H1 (cell line): ENCODE measurements at regions not wholly inside any gene's neighbourhood (a gene's known extent, or its start where the extent isn't known, plus 50 kb on each side); places are given as distances from the start of the nearest gene placed in this dataset.

ENCODE experiments used
- CTCF ChIA-PET: fragments of 300-600 bp; sonication (Branson Sonifier 250); formaldehyde crosslinking; loops from one replicate; lab custom pipeline; 2021; ENCODE audit not compliant: partially characterized antibody; lab: Charles Lee
- POLR2A ChIA-PET: fragments of 300-600 bp; sonication (Branson Sonifier 250); formaldehyde crosslinking; loops from one replicate; lab custom pipeline; 2021; ENCODE audit warnings: inconsistent platforms; ENCODE audit not compliant: partially characterized antibody; lab: Charles Lee
- DNase-seq, 2 experiments: peaks; one replicate each; pipeline versions ENCODE4 v3.0.0 to v3.0.0-alpha.2; 2010 to 2022; ENCODE audit warnings: low spot score in 2 of 2, low read depth in 1 of 2, mixed read lengths in 1 of 2
- FAIRE-seq: peaks from 2 replicates; lab custom pipeline; 2011; peaks lifted over from hg19 to GRCh38; lab: Jason Lieb, UNC
- H2AFZ ChIP-seq: 2 replicates; pipeline ENCODE4 v1.8.1; 2012; ENCODE audit warnings: low read length, inconsistent platforms
- H2AK5ac ChIP-seq: 2 replicates; pipeline ENCODE4 v1.6.1; 2013; ENCODE audit warnings: low read depth, low read length
- H2BK120ac ChIP-seq: replicated peaks from 2 replicates; pipeline ENCODE3; 2013; ENCODE audit warnings: low read depth, low read length, inconsistent platforms
- H2BK12ac ChIP-seq: 2 replicates; pipeline ENCODE4 v1.6.1; 2013; ENCODE audit warnings: low read depth, low read length
- H2BK15ac ChIP-seq: 2 replicates; pipeline ENCODE4 v1.6.1; 2013; ENCODE audit warnings: low read length
- H2BK20ac ChIP-seq: 2 replicates; pipeline ENCODE4 v1.6.1; 2013; ENCODE audit warnings: low read length
- H2BK5ac ChIP-seq: 2 replicates; pipeline ENCODE4 v1.6.1; 2013; ENCODE audit warnings: low read depth, low read length
- H3K14ac ChIP-seq: 2 replicates; pipeline ENCODE4 v1.6.1; 2013; ENCODE audit warnings: inconsistent platforms; ENCODE audit not compliant: insufficient read length
- H3K18ac ChIP-seq: 2 replicates; pipeline ENCODE4 v1.6.1; 2013; ENCODE audit warnings: low read length; ENCODE audit errors: extremely low read depth
- H3K23ac ChIP-seq: 2 replicates; pipeline ENCODE4 v1.6.1; 2013; ENCODE audit warnings: inconsistent platforms; ENCODE audit not compliant: insufficient read length
- H3K23me2 ChIP-seq: 2 replicates; pipeline ENCODE4 v1.6.1; 2013; ENCODE audit warnings: low read depth, low read length
- H3K27ac ChIP-seq: 2 replicates; pipeline ENCODE4 v1.6.1; 2011; ENCODE audit warnings: low read depth, low read length, inconsistent platforms
- H3K27me3 ChIP-seq, 4 experiments: replicated peaks in 1 of 4; 1 replicate in 1 of 4; 2 replicates in 3 of 4; pipeline versions ENCODE4 v1.6.1 to v1.8.1; 2011 to 2013; ENCODE audit warnings: low read length in 3 of 4, mild to moderate bottlenecking in 3 of 4, inconsistent platforms in 2 of 4, mixed read lengths in 2 of 4, moderate library complexity in 1 of 4; ENCODE audit not compliant: control insufficient read depth in 3 of 4, insufficient read depth in 3 of 4; ENCODE audit errors: extremely low read depth in 1 of 4
- H3K36me3 ChIP-seq, 4 experiments: 2 replicates each; pipeline versions ENCODE4 v1.6.1 to v1.8.1; 2011 to 2013; ENCODE audit warnings: mild to moderate bottlenecking in 4 of 4, low read length in 3 of 4, moderate library complexity in 2 of 4, control low read depth in 1 of 4, inconsistent platforms in 1 of 4; ENCODE audit not compliant: insufficient read depth in 4 of 4, control insufficient read depth in 2 of 4
- H3K4ac ChIP-seq: replicated peaks from 2 replicates; pipeline ENCODE3; 2013; ENCODE audit warnings: low read length, low read depth, mixed read lengths, inconsistent platforms; ENCODE audit not compliant: insufficient read length
- H3K4me1 ChIP-seq, 4 experiments: replicated peaks in 1 of 4; 1 replicate in 1 of 4; 2 replicates in 3 of 4; pipeline versions ENCODE4 v1.6.1 to v1.8.1; 2011 to 2013; ENCODE audit warnings: low read length in 3 of 4, inconsistent platforms in 2 of 4, mixed read lengths in 1 of 4; ENCODE audit not compliant: insufficient read depth in 4 of 4, control insufficient read depth in 3 of 4
- H3K4me2 ChIP-seq, 2 experiments: 2 replicates each; pipeline versions ENCODE4 v1.6.1 to v1.8.1; 2011 to 2013; ENCODE audit warnings: low read depth in 2 of 2, low read length in 2 of 2, control low read depth in 1 of 2, inconsistent platforms in 1 of 2, mild to moderate bottlenecking in 1 of 2; ENCODE audit not compliant: insufficient read depth in 1 of 2
- H3K4me3 ChIP-seq, 4 experiments: fragments of 200-600, 300-600 bp in 1 of 4; sonication (generic), shearing (Covaris generic), sonication (Bioruptor Twin) in 1 of 4; 2 replicates each; pipeline versions ENCODE4 v1.5.1 to v1.8.1; 2011 to 2016; ENCODE audit warnings: low read length in 4 of 4, low read depth in 3 of 4, control low read depth in 2 of 4, inconsistent platforms in 2 of 4, mild to moderate bottlenecking in 2 of 4, mixed read lengths in 1 of 4, moderate library complexity in 1 of 4; ENCODE audit not compliant: insufficient read depth in 2 of 4; ENCODE audit errors: extremely low read depth in 1 of 4
- H3K56ac ChIP-seq: replicated peaks from 2 replicates; pipeline ENCODE3; 2013; ENCODE audit warnings: low read depth, mild to moderate bottlenecking, mixed read lengths, low read length, inconsistent platforms; ENCODE audit not compliant: insufficient read length
- H3K79me1 ChIP-seq: 2 replicates; pipeline ENCODE4 v1.6.1; 2013; ENCODE audit warnings: low read depth, low read length, control low read depth
- H3K79me2 ChIP-seq, 2 experiments: 2 replicates each; pipeline versions ENCODE4 v1.6.1 to v1.8.1; 2012 to 2013; ENCODE audit warnings: low read length in 2 of 2, mild to moderate bottlenecking in 2 of 2, inconsistent platforms in 1 of 2; ENCODE audit not compliant: insufficient read depth in 2 of 2, control insufficient read depth in 1 of 2
- H3K9ac ChIP-seq, 4 experiments: replicated peaks in 1 of 4; 1 replicate in 1 of 4; 2 replicates in 3 of 4; pipeline versions ENCODE4 v1.6.1 to v1.8.1; 2011 to 2013; ENCODE audit warnings: low read depth in 3 of 4, low read length in 3 of 4, control low read depth in 2 of 4, mild to moderate bottlenecking in 2 of 4, moderate library complexity in 2 of 4, inconsistent platforms in 1 of 4; ENCODE audit errors: extremely low read depth in 1 of 4
- H3K9me3 ChIP-seq, 2 experiments: 2 replicates each; pipeline versions ENCODE4 v1.6.1 to v1.8.1; 2012 to 2013; ENCODE audit warnings: mild to moderate bottlenecking in 2 of 2, moderate library complexity in 2 of 2, control low read depth in 1 of 2, inconsistent platforms in 1 of 2, low read depth in 1 of 2, low read length in 1 of 2, mixed read lengths in 1 of 2; ENCODE audit not compliant: insufficient read depth in 2 of 2
- H4K20me1 ChIP-seq, 2 experiments: replicated peaks in 1 of 2; 2 replicates each; pipeline versions ENCODE3 to v1.8.1; 2011 to 2013; ENCODE audit warnings: inconsistent platforms in 2 of 2, low read length in 2 of 2, mild to moderate bottlenecking in 1 of 2; ENCODE audit not compliant: insufficient read depth in 2 of 2, control insufficient read depth in 1 of 2
- H4K5ac ChIP-seq: 2 replicates; pipeline ENCODE4 v1.6.1; 2013; ENCODE audit warnings: low read length, low read depth, mixed read lengths, inconsistent platforms; ENCODE audit not compliant: insufficient read length
- H4K8ac ChIP-seq: 2 replicates; pipeline ENCODE4 v1.8.0; 2013; ENCODE audit warnings: mild to moderate bottlenecking, moderate library complexity, low read length, inconsistent platforms; ENCODE audit not compliant: insufficient read depth; ENCODE audit errors: extremely low read depth
- H4K91ac ChIP-seq: replicated peaks from 2 replicates; pipeline ENCODE3; 2013; ENCODE audit warnings: low read length, mixed read lengths, inconsistent platforms; ENCODE audit not compliant: insufficient read length
- HDAC2 ChIP-seq, 2 experiments: fragments of 300-600 bp in 1 of 2; sonication (generic) in 1 of 2; IDR thresholded peaks; 2 replicates each; pipeline ENCODE4 v1.6.1; 2011 to 2012; ENCODE audit warnings: low read depth in 2 of 2, low read length in 2 of 2, mild to moderate bottlenecking in 2 of 2, moderate library complexity in 2 of 2, borderline replicate concordance in 1 of 2, inconsistent platforms in 1 of 2
- MAFK ChIP-seq: IDR thresholded peaks from 2 replicates; pipeline ENCODE4 v1.6.1; 2012; ENCODE audit warnings: low read depth, mild to moderate bottlenecking, improper control_type of control experiment, low read length
- SIRT6 ChIP-seq: IDR thresholded peaks from one replicate; pipeline ENCODE4 v1.7.1; 2012; ENCODE audit warnings: low read length, inconsistent platforms
- WGBS, 2 experiments: shearing (Covaris generic) in 1 of 2; methylation state at CpG; one replicate each; pipeline versions ENCODE4 v1.1.6 to v1.1.7; 2013 to 2015; ENCODE audit warnings: low lambda C conversion rate in 2 of 2, mixed read lengths in 2 of 2, inconsistent platforms in 1 of 2, low coverage in 1 of 2, missing lambda C conversion rate in 1 of 2; ENCODE audit not compliant: insufficient replicate concordance in 2 of 2, insufficient coverage in 1 of 2, insufficient read length in 1 of 2; ENCODE audit errors: extremely low coverage in 1 of 2, missing lambda C conversion rate in 1 of 2; 5-methylcytosine and 5-hydroxymethylcytosine counted together

GRCh38 chr12:114163771-114164170 is 197.6 kb upstream of the RBM19 start:
- H3K18ac ChIP-seq = no peak overlapping the region
- no peak overlapping the region for H2BK20ac ChIP-seq
- no peaks in the 10 kb centered on the region for H4K20me1 ChIP-seq
- no peak overlapping the region for H2BK5ac ChIP-seq
- H3K4me2 ChIP-seq = no peak overlapping the region
- H3K23ac ChIP-seq = no peak overlapping the region
- no peak overlapping the region for H2BK120ac ChIP-seq
- no peak overlapping the region for H3K4me3 ChIP-seq
- no peaks in the 10 kb centered on the region for H3K79me1 ChIP-seq
- no peak overlapping the region for H4K5ac ChIP-seq
- H2AK5ac ChIP-seq = no peak overlapping the region
- FAIRE-seq (no peak), DNase-seq (no peak)
- no peaks in the 10 kb centered on the region for H3K9me3 ChIP-seq
- H3K79me2 ChIP-seq = no peaks in the 10 kb centered on the region
- H2BK12ac ChIP-seq = no peak overlapping the region
- H3K9ac ChIP-seq = no peak overlapping the region
- no peak overlapping the region for H3K27ac ChIP-seq
- no peak overlapping the region for H4K8ac ChIP-seq
- ChIA-PET POLR2A (no interaction called here), CTCF (interaction anchor here (0.6 to 1.5 kb wide), 9 partner anchors 9 to 345 kb away, joined by 3 to 7 read pairs (median 3); no protein-coding TSS in a partner anchor)
- 85% methylated on average over 4 of the region's 4 CpGs; no CpG with 5 or more reads in 1 of the 2 experiments for WGBS, 2 experiments
- H3K4ac ChIP-seq = no peak overlapping the region
- no peaks in the 10 kb centered on the region for H3K36me3 ChIP-seq
- no peak overlapping the region for H3K14ac ChIP-seq
- TF ChIP-seq HDAC2 (IDR thresholded peaks at IDR 0.05; ENCODE audit: borderline replicate concordance in 1 of 2, low read depth in 2 of 2, low read length in 2 of 2) (no peak), SIRT6 (no peak), MAFK (no peak)
- H2BK15ac ChIP-seq = no peak overlapping the region; the same call in 1 of the 2 replicates
- no peak overlapping the region for H4K91ac ChIP-seq
- no peaks in the 10 kb centered on the region for H3K23me2 ChIP-seq
- H3K4me1 ChIP-seq = no peaks in the 10 kb centered on the region
- peaks cover 0 to 8% (median 3%) of the 10 kb centered on the region in 4 experiments; a peak in 4 of 7 replicates for H3K27me3 ChIP-seq
- H3K56ac ChIP-seq = no peak overlapping the region
- H2AFZ ChIP-seq = no peak overlapping the region
